ENCODE measurements at regions not wholly inside any gene's neighbourhood (a gene's known extent, or its start where the extent isn't known, plus 50 kb on each side); places are given as distances from the start of the nearest gene placed in this dataset.

DNA sequence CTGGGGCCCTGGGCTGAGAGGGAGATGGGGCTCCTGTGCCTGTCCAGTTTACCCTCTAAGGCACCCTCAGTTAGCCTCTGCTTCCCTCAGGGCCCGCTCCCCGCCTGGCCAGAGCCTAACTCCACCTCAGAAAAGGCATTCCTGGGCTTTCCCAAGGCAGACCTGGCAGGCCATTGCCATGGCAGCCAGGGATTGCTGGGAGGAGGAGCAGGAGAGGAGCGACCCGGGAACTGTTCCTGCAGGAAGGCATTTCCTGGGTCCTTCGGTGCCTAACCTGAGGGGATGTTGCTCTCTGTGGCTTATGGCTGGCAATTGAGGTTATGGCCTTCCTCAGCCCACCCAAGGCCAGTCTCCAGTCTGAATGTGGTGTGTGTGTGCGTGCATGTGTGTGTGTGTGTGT, 131.3 kb downstream of the PJA1 start:
- DNase-seq (ENCODE audit: insufficient read length, low spot score) = no peak
- TF ChIP-seq POLR2A (IDR thresholded peaks at IDR 0.05; ENCODE audit: low read depth, low read length) = no peak
- FAIRE-seq = no peak

- DNase-seq (ENCODE audit: insufficient read length, low spot score) (no peak), FAIRE-seq (no peak)
- no peak for TF ChIP-seq POLR2A (IDR thresholded peaks at IDR 0.05; ENCODE audit: low read depth, low read length)
Observed at GRCh38 chrX:69032601-69033000, 132.7 kb downstream of the PJA1 start.

GRCh38 chrX:69031971-69032391, 133.3 kb downstream of the PJA1 start:
- FAIRE-seq (no peak), DNase-seq (ENCODE audit: insufficient read length, low spot score) (no peak)
- TF ChIP-seq POLR2A (IDR thresholded peaks at IDR 0.05; ENCODE audit: low read depth, low read length) = no peak

DNA sequence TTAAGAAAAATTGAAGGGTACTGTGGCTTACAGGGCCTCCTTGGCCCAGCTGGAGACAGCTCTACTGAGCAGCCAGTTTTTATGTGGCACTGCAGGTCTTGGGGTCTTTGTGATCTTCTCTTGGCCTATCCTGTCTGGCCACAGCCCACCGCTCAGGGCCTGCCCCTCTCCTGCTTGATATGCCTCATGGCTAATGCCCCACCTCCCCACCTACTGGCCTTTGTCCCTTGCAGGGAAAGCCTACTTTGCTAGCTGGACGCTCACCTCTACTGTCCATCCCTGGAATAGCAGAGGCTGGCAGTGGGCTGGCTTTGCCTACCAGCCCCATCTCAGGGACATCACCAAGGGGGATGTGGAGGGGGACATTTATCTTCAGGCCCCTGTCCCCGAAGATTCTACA, 134.1 kb downstream of the PJA1 start:
- DNase-seq (ENCODE audit: insufficient read length, low spot score) (no peak), FAIRE-seq (no peak)
- no peak for TF ChIP-seq POLR2A (IDR thresholded peaks at IDR 0.05; ENCODE audit: low read depth, low read length)

GRCh38 chrX:69029771-69030170, 135.5 kb downstream of the PJA1 start:
- FAIRE-seq = no peak
- no peak for TF ChIP-seq POLR2A (IDR thresholded peaks at IDR 0.05; ENCODE audit: low read depth, low read length)
- no peak for DNase-seq (ENCODE audit: insufficient read length, low spot score)

DNA sequence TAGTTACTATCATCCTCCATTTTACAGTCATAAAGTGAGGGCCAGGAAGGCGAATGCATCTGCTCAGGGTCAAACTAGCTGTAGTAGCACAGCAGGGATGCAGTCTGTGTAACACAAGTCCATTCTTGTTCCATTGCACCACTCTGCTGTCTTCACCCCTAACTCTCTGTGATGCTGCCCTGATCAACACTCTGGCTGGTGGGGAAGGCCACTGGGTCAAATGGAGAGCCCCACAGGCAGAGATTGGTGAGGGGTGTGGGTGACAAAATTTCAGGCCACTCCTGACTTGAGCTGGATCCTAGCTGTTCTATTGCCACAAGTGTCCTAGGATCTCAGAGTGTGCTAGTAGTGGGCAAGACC, 136.5 kb downstream of the PJA1 start:
- FAIRE-seq (no peak), DNase-seq (ENCODE audit: insufficient read length, low spot score) (no peak)
- TF ChIP-seq POLR2A (IDR thresholded peaks at IDR 0.05; ENCODE audit: low read depth, low read length) = no peak

DNA sequence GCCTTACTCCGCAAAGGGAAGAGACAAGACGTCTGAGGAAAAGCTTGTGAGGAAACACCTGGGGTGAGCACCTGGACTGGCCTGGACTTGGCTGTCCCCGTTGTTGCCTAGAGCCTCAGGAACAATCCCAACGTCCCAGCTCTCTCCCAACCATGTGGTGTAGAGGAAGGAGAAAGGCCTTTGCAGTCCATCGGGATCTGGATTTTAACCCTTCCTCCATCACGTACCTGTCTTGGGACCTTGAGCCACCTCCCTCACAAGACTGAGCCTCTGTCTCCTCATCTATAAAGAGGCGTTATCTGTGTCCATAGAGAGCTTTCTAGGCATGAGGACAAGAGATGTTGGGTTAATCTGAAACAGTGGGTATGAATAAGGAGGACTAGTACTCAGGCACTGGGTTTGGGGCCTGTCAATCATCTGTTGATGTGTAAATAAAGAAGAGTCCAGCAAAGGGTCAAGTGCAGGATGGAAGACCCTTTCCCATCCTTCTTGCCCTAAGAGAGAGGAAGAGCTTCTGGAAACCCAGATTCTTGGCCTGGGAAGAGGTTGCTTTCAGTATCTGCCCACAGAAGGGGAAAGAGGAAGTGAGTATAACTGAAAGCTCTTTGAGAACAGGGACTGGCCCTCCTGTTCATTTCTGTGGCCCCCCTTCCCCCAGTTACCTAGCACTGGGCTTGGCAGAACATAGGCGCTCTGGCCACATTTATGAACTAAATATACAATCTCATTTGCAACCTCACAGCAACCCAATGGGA, 137.1 kb downstream of the PJA1 start:
- TF ChIP-seq POLR2A (IDR thresholded peaks at IDR 0.05; ENCODE audit: low read depth, low read length) = no peak
- DNase-seq (ENCODE audit: insufficient read length, low spot score) = no peak
- no peak for FAIRE-seq

DNA sequence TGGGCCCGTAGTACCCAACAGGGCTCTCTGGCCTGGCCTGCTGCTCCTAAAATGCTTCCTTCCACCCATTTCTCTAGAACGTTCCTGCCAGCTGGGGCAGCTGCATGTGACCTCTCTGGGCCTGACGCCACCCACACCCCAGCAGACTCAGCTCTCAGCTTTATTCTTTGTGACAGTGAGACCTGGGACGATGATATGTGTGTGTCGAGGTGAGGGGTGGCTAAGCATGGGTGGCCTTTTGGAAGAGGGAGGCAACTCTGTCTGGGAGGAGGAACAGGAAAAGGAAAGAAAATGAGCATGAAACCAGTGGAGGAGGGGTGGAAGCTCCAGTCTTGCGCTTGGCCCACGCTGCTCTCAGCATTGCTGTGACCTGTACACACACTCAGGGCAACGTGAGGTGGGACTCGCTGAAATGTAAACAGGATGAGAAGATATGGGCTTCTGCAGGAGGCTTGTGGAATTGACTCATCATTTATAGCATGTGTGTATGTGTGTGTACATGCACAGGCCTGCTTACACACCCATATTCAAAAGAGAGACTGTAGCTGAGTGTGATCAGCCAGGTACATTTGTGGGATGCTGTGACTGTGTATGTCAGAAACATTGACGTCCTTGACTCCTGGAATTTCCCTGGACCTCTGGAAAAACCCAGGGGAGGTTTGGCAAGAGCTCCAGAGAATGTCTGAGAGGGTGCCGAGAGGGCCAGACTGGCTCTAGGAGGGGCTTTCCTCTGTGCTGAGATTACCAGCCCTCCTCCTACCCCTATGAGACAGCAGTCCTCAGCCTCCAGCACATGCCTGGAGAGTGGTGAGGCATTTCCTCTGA, 137.9 kb downstream of the PJA1 start:
- DNase-seq (ENCODE audit: insufficient read length, low spot score) = no peak
- no peak for FAIRE-seq
- TF ChIP-seq POLR2A (IDR thresholded peaks at IDR 0.05; ENCODE audit: low read depth, low read length) = no peak

DNA sequence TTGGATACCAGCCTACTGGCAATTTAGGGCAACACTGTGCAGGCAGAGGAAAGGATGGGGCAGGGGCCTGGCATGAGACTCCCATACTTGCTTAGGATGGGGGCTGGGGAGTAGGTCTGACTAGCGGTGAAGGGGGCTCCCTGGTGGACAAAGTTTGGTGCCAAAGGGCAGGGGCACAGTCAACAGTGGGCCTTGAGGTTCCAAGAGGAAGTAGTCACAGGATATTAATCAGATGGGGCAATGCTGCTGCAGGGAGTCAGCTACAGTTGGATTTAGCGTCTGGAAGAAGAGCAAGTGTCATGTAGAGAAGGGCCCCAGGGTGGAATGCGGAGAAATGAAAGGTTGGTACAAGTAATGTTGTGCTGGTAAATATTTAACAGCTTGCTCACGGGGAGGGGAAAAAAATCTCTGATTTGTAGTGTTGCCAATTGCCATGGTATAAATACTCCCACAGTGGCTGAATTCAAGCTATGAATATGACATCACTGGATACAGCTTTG, 139.4 kb downstream of the PJA1 start:
- no peak for FAIRE-seq
- TF ChIP-seq POLR2A (IDR thresholded peaks at IDR 0.05; ENCODE audit: low read depth, low read length) = no peak
- no peak for DNase-seq (ENCODE audit: insufficient read length, low spot score)

DNA sequence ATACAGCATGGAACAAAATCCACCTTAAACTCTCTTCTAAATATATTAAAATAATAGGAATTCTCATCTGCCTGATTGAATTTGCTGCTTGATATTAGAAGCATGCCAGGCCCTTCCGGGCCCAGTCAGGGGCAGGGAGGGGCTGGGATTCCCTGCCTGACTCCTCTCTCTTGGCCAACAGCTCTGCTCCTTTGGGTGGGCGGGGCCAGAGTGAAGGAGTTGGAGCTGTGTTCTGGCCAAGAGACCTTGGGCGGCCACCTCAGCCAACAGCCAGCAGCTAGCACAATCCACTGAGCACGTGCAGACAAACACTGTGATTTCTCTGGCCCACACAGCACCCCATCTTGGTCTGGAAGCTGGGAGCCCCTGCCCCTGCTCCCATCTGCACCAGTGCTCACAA, 140.3 kb downstream of the PJA1 start:
- no peak for TF ChIP-seq POLR2A (IDR thresholded peaks at IDR 0.05; ENCODE audit: low read depth, low read length)
- FAIRE-seq (no peak), DNase-seq (ENCODE audit: insufficient read length, low spot score) (no peak)

DNA sequence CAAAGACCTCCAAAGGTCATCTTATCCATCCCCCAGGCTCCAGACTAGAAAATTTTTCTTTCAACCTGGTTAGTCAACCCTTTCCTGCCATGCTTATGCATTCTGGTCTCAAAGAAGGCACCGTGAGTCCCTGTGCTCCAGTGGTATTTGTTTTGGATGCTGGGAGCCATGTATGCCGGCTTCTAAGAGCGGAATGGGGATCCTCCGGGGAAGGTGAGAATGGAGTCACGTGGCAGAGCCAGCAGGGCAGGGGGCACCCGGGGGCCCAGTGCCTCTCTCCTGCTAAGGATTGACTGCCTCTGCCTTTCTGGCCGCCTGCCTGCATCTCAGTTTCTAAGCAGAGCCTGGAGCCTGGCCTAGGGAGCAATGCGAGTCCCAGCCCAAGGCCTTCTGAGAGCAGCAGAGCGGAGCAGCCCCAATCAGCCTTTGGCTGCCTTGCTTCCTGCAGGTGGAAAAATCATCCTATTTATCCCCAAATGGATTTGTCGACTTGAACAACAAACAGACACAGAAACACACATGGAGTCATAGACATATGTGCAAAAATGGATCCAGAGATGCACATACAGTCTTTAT, 141.0 kb downstream of the PJA1 start:
- no peak for DNase-seq (ENCODE audit: insufficient read length, low spot score)
- no peak for FAIRE-seq
- no peak for TF ChIP-seq POLR2A (IDR thresholded peaks at IDR 0.05; ENCODE audit: low read depth, low read length)

DNA sequence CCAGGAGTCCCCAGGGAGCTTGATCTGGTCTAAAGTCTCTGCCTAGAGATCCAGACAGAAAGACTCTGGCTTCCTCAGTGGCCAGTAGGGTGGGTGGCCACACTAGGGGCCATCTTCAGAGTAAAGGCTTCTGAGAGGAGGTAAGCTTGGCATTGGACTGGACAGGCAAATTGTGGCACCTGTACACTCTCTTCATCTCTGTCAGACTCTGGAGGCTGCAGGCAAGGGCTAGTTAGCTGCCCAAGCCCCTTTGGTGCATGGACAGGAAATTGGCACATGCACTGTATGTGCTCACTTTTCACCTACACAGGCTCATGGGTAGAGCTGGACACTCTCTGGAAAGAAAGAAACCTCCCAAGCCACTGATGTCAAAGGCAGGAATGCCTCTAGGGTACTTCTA, 142.8 kb downstream of the PJA1 start:
- FAIRE-seq (no peak), DNase-seq (ENCODE audit: insufficient read length, low spot score) (no peak)
- no peak for TF ChIP-seq POLR2A (IDR thresholded peaks at IDR 0.05; ENCODE audit: low read depth, low read length)

DNA sequence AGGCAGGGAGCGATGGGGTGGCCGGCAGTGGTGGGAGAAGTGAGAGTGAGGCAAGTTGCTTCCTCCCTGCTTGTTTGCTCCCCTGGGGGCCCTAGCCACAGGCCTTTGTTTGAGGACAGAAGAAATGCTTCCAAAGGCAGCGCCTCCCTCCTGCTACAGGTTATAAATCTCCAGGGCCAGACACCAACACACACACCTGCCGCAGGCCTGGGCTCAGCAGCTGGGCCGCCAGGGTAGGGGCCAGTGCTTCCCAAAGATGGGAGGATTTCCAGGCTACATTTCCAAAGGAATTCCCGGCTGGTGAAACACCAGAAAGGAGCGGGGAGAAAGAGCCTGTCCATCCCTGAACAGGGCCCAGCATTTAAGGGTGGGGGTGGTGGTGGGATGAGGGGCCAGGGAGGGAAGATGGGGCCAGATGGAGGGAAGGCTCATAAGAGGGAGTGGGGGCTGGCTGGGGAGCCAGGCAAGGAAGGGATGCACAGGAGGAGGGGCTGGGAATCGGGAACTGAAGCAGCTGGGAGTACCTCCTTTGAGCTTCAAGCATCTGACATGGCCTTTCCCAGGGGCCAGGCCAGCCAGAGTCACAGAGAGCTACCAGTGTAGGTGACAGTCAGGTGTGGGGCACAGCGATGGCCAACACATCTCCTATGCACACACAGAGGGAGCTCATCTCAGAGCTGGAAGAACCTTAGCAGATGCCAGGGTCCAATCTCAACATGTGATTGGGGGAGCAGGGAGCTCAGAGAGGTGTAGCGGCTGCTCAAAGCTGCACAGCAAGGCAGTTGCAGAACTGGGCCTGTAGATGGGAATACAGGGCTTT, 143.9 kb downstream of the PJA1 start:
- FAIRE-seq (no peak), DNase-seq (ENCODE audit: insufficient read length, low spot score) (no peak)
- no peak for TF ChIP-seq POLR2A (IDR thresholded peaks at IDR 0.05; ENCODE audit: low read depth, low read length)

DNA sequence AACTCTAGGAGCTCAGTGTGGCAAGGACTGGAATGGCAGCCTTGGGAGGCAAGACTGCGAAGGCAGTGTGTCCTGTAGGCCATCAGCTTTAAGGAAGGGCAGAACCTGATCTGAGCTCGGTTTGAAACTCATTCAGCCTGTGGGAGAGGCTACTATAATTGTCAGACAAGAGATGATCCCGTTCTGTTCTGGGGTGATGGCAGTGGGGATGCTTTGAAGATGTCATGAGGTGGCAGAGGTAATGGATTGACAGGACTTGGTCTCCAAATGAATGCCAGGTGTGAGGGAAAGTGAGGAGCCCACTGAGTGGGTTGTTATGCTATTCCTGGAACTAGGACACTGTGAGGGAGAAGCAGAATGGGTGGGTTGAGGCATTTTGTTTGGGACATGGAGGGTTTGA, 144.9 kb downstream of the PJA1 start:
- DNase-seq (ENCODE audit: insufficient read length, low spot score) (no peak), FAIRE-seq (no peak)

More for the DNA sequence above, 144.9 kb downstream of the PJA1 start:
- no peak for TF ChIP-seq POLR2A (IDR thresholded peaks at IDR 0.05; ENCODE audit: low read depth, low read length)

Data from H54 (cell line).